ENCODE measurements at regions not wholly inside any gene's neighbourhood (a gene's known extent, or its start where the extent isn't known, plus 50 kb on each side); places are given as distances from the start of the nearest gene placed in this dataset.
"Not testable (repeated sequence)": the region's sequence is repeated elsewhere in the genome, so short reads cannot be mapped to it uniquely, and the experiment has no call there.

- no peak for DNase-seq
Observed at GRCh38 chr13:79187917-79188690, 218.0 kb downstream of the RBM26 start.

- DNase-seq, result no peak
Observed at GRCh38 chr13:79185580-79185979, 220.5 kb downstream of the RBM26 start.

GRCh38 chr13:79183231-79183630 lies 222.8 kb downstream of the RBM26 start:
- DNase-seq, result no peak

GRCh38 chr13:79173691-79174090 lies 232.4 kb downstream of the RBM26 start:
- DNase-seq, result not testable (repeated sequence)

- DNase-seq, result not testable (repeated sequence)
Observed at GRCh38 chr13:79172924-79173323, 233.1 kb downstream of the RBM26 start.

GRCh38 chr13:79171141-79172061 lies 234.7 kb downstream of the RBM26 start:
- DNase-seq, result no peak

- DNase-seq, result no peak
Observed at GRCh38 chr13:79160818-79161217, 245.2 kb downstream of the RBM26 start.

GRCh38 chr13:79155883-79156282 lies 250.2 kb downstream of the RBM26 start:
- DNase-seq, result no peak

- no peak for DNase-seq
Observed at GRCh38 chr13:79149210-79149609, 256.8 kb downstream of the RBM26 start.

GRCh38 chr13:79141082-79141481 lies 265.0 kb downstream of the RBM26 start:
- DNase-seq, result no peak

- no peak for DNase-seq
Observed at GRCh38 chr13:79128158-79128557, 277.9 kb downstream of the RBM26 start.

- no peak for DNase-seq
Observed at GRCh38 chr13:79126706-79127105, 279.3 kb downstream of the RBM26 start.

- DNase-seq, result no peak
Observed at GRCh38 chr13:79124183-79124582, 281.9 kb downstream of the RBM26 start.

GRCh38 chr13:79121286-79121685 lies 284.8 kb downstream of the RBM26 start:
- DNase-seq, result peak; percentile 18

- DNase-seq, result no peak
Observed at GRCh38 chr13:79119578-79120107, 286.4 kb downstream of the RBM26 start.

GRCh38 chr13:79112016-79112415 lies 294.0 kb downstream of the RBM26 start:
- DNase-seq, result no peak

- no peak for DNase-seq
Observed at GRCh38 chr13:79108914-79109643, 297.0 kb downstream of the RBM26 start.

GRCh38 chr13:79098596-79098995 lies 307.5 kb downstream of the RBM26 start:
- DNase-seq, result no peak

- no peak for DNase-seq
Observed at GRCh38 chr13:79097201-79097600, 308.9 kb downstream of the RBM26 start.

GRCh38 chr13:79096099-79096498 lies 310.0 kb downstream of the RBM26 start:
- DNase-seq, result no peak

- no peak for DNase-seq
Observed at GRCh38 chr13:79090552-79091124, 315.4 kb downstream of the RBM26 start.

Measured in left kidney (tissue), 1 donor.